Lower leg skin (tissue), 4 donors: ENCODE measurements at regions not wholly inside any gene's neighbourhood (a gene's known extent, or its start where the extent isn't known, plus 50 kb on each side); places are given as distances from the start of the nearest gene placed in this dataset.

Experiments
- DNase-seq, 2 donors: peaks; one replicate each; pipeline ENCODE4 v3.0.0-alpha.2; 2019; ENCODE audit warnings: low spot score in 2 of 2
- H3K4me3 ChIP-seq: fragments of 200-600 bp; sonication (generic); 2 replicates; pipeline ENCODE4 v1.5.1; 2017; ENCODE audit warnings: mild to moderate bottlenecking, low read depth; ENCODE audit not compliant: poor library complexity, severe bottlenecking
- CTCF ChIP-seq, 3 donors: fragments of 450-650 bp; IDR thresholded peaks; one replicate each; pipeline ENCODE4 v1.5.1; 2016; ENCODE audit warnings: antibody characterized with exemption in 3 of 3, mild to moderate bottlenecking in 3 of 3, moderate library complexity in 2 of 3
- POLR2A ChIP-seq, 2 donors: fragments of 450-650 bp; IDR thresholded peaks; one replicate each; pipeline ENCODE4 v1.6.1; 2016 to 2017; ENCODE audit warnings: antibody characterized with exemption in 2 of 2, mild to moderate bottlenecking in 1 of 2, moderate library complexity in 1 of 2
- WGBS, 2 donors: methylation state at CpG; one replicate each; pipeline ENCODE4 v1.1.5; 2018; 5-methylcytosine and 5-hydroxymethylcytosine counted together
- intact Hi-C: fragments of 100-400 bp; cut with DNase I; formaldehyde crosslinking; loops from one replicate; pipeline ENCODE4 v1.15.0; 2023; ENCODE audit warnings: low total_unique reads

GRCh38 chr2:16069933-16070647, 129.7 kb downstream of the MYCN start:
- intact Hi-C loops, result no loop called here
- no peak overlapping the region for H3K4me3 ChIP-seq
- 72 to 79% methylated on average over 19 of the region's 19 CpGs for WGBS, 2 donors
- no peak for TF ChIP-seq CTCF (IDR thresholded peaks at IDR 0.05)
- no peak for TF ChIP-seq POLR2A (IDR thresholded peaks at IDR 0.05)
- DNase-seq, result no peak

- no peak for DNase-seq
- no peak for TF ChIP-seq CTCF (IDR thresholded peaks at IDR 0.05)
- TF ChIP-seq POLR2A (IDR thresholded peaks at IDR 0.05), result no peak
- intact Hi-C loops, result no loop called here
- no peak overlapping the region for H3K4me3 ChIP-seq
- 74 to 82% methylated on average over 8 of the region's 8 CpGs for WGBS, 2 donors
Measured at GRCh38 chr2:16069663-16069932, 129.2 kb downstream of the MYCN start.

GRCh38 chr2:16068552-16068940, 128.2 kb downstream of the MYCN start:
- 96 to 98% methylated on average over 3 of the region's 3 CpGs for WGBS, 2 donors

GRCh38 chr2:16067866-16068551, 127.7 kb downstream of the MYCN start:
- intact Hi-C loops, result no loop called here
- DNase-seq, result no peak
- TF ChIP-seq POLR2A (IDR thresholded peaks at IDR 0.05) (no peak), CTCF (IDR thresholded peaks at IDR 0.05) (no peak)
- H3K4me3 ChIP-seq, result no peak overlapping the region
- WGBS, 2 donors, result 82 to 86% methylated on average over 10 to 11 of the region's 11 CpGs

More at GRCh38 chr2:16068552-16068940, 128.2 kb downstream of the MYCN start:
- intact Hi-C loops, result no loop called here
- TF ChIP-seq CTCF (IDR thresholded peaks at IDR 0.05), result no peak
- no peak for TF ChIP-seq POLR2A (IDR thresholded peaks at IDR 0.05)
- H3K4me3 ChIP-seq, result no peak overlapping the region
- no peak for DNase-seq

- intact Hi-C loops, result no loop called here
- H3K4me3 ChIP-seq, result no peak overlapping the region
- TF ChIP-seq CTCF (IDR thresholded peaks at IDR 0.05) (no peak), POLR2A (IDR thresholded peaks at IDR 0.05) (no peak)
- 77 to 78% methylated on average over 5 of the region's 5 CpGs for WGBS, 2 donors
- no peak for DNase-seq
Measured at GRCh38 chr2:16067444-16067843, 127.1 kb downstream of the MYCN start.

- 83 to 84% methylated on average over 10 of the region's 10 CpGs for WGBS, 2 donors
- H3K4me3 ChIP-seq, result no peak overlapping the region
- TF ChIP-seq POLR2A (IDR thresholded peaks at IDR 0.05) (no peak), CTCF (IDR thresholded peaks at IDR 0.05) (no peak)
- intact Hi-C loops, result no loop called here
- no peak for DNase-seq
Measured at GRCh38 chr2:16067037-16067406, 126.7 kb downstream of the MYCN start.
